ENCODE measurements at regions not wholly inside any gene's neighbourhood (a gene's known extent, or its start where the extent isn't known, plus 50 kb on each side); places are given as distances from the start of the nearest gene placed in this dataset.

DNA sequence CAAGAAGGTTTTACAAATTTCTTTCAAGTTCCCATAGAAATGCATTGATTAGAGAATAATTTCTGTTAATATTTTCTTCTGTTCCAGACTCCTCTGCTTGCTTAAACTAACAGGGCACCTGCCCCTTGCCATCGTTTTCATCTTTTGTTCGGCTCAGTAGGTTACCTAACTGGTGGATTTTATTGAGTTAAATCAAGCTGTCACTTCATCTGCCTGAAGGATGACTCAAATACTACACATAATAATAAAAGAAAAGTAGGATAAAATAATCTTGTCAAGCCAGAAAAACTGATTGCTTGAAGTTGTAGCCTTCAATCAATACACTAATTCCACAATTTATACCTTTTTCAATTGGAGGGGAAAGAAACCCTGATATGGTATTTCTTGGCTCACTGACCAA is 234.0 kb downstream of the NR4A2 start:
- TF ChIP-seq CTCF (IDR thresholded peaks at IDR 0.05; ENCODE audit: low read depth, low read length, poor library complexity, severe bottlenecking) (no peak), EZH2phosphoT487 (IDR thresholded peaks at IDR 0.05; ENCODE audit: borderline replicate concordance, low read length) (no peak)

All from DOHH2 (cell line).